H9 (cell line): ENCODE measurements at regions not wholly inside any gene's neighbourhood (a gene's known extent, or its start where the extent isn't known, plus 50 kb on each side); places are given as distances from the start of the nearest gene placed in this dataset.

Source experiments
- DNase-seq: peaks from one replicate; pipeline ENCODE4 v3.0.0-alpha.2; 2017
- H2AFZ ChIP-seq: one replicate; pipeline ENCODE4 v1.6.1; 2013; ENCODE audit warnings: mild to moderate bottlenecking, low read length, control low read depth, moderate library complexity
- H2AK5ac ChIP-seq: 2 replicates; pipeline ENCODE4 v1.6.1; 2013; ENCODE audit warnings: low read length, control low read depth, mixed read lengths; ENCODE audit not compliant: insufficient read length
- H2BK120ac ChIP-seq: one replicate; pipeline ENCODE4 v1.6.1; 2013; ENCODE audit warnings: low read depth, mild to moderate bottlenecking, low read length, control low read depth, inconsistent platforms; ENCODE audit not compliant: poor library complexity, severe bottlenecking
- H2BK12ac ChIP-seq: 2 replicates; pipeline ENCODE4 v1.6.1; 2013; ENCODE audit warnings: low read length, control low read depth, mixed read lengths, low read depth; ENCODE audit not compliant: insufficient read length
- H2BK15ac ChIP-seq: 2 replicates; pipeline ENCODE4 v1.6.1; 2013; ENCODE audit warnings: low read depth, low read length, control low read depth
- H2BK20ac ChIP-seq: one replicate; pipeline ENCODE4 v1.6.1; 2013; ENCODE audit warnings: low read depth, mild to moderate bottlenecking, low read length, control low read depth, inconsistent platforms; ENCODE audit not compliant: poor library complexity, severe bottlenecking
- H2BK5ac ChIP-seq: 2 replicates; pipeline ENCODE4 v1.6.1; 2013; ENCODE audit warnings: low read length, control low read depth, mixed read lengths; ENCODE audit not compliant: insufficient read length
- H3K14ac ChIP-seq: 2 replicates; pipeline ENCODE4 v1.6.1; 2013; ENCODE audit warnings: low read length, control low read depth; ENCODE audit not compliant: insufficient read depth
- H3K18ac ChIP-seq: 2 replicates; pipeline ENCODE4 v1.6.1; 2013; ENCODE audit warnings: low read depth, mild to moderate bottlenecking, mixed read lengths, low read length, control low read depth; ENCODE audit not compliant: insufficient read length
- H3K23ac ChIP-seq: 2 replicates; pipeline ENCODE4 v1.6.1; 2013; ENCODE audit warnings: low read length, control low read depth, mixed read lengths, low read depth; ENCODE audit not compliant: insufficient read length
- H3K23me2 ChIP-seq: 2 replicates; pipeline ENCODE4 v1.6.1; 2013; ENCODE audit warnings: low read depth, mild to moderate bottlenecking, mixed read lengths, low read length, control low read depth; ENCODE audit not compliant: insufficient read length, poor library complexity, severe bottlenecking
- H3K27ac ChIP-seq: 2 replicates; pipeline ENCODE4 v1.5.1; 2013; ENCODE audit warnings: low read length, control low read depth, mixed read lengths, low read depth; ENCODE audit not compliant: insufficient read length
- H3K27me3 ChIP-seq: 2 replicates; pipeline ENCODE4 v1.6.1; 2013; ENCODE audit warnings: low read length, control low read depth, inconsistent platforms; ENCODE audit not compliant: insufficient read depth
- H3K4ac ChIP-seq: 2 replicates; pipeline ENCODE4 v1.6.1; 2013; ENCODE audit warnings: low read depth, mild to moderate bottlenecking, control low read depth, inconsistent platforms, low read length, moderate library complexity
- H3K4me1 ChIP-seq: 2 replicates; pipeline ENCODE4 v1.6.1; 2013; ENCODE audit warnings: low read length, control low read depth, inconsistent platforms; ENCODE audit not compliant: insufficient read depth
- H3K4me2 ChIP-seq: 2 replicates; pipeline ENCODE4 v1.6.1; 2013; ENCODE audit warnings: low read length, control low read depth, mixed read lengths; ENCODE audit not compliant: insufficient read length, insufficient read depth
- H3K56ac ChIP-seq: 2 replicates; pipeline ENCODE4 v1.6.1; 2013; ENCODE audit warnings: low read depth, mild to moderate bottlenecking, mixed read lengths, low read length, control low read depth; ENCODE audit not compliant: insufficient read length
- H3K79me1 ChIP-seq: 2 replicates; pipeline ENCODE4 v1.6.1; 2013; ENCODE audit warnings: low read depth, mild to moderate bottlenecking, moderate library complexity, low read length, control low read depth, inconsistent platforms; ENCODE audit not compliant: insufficient read depth, poor library complexity, severe bottlenecking
- H3K79me2 ChIP-seq: 2 replicates; pipeline ENCODE4 v1.6.1; 2013; ENCODE audit warnings: low read length, control low read depth, inconsistent platforms; ENCODE audit not compliant: insufficient read depth
- H3K9ac ChIP-seq: 2 replicates; pipeline ENCODE4 v1.6.1; 2013; ENCODE audit warnings: low read length, control low read depth, mixed read lengths; ENCODE audit not compliant: insufficient read length; ENCODE audit errors: extremely low read depth
- H3K9me3 ChIP-seq: one replicate; pipeline ENCODE4 v1.6.1; 2013; ENCODE audit warnings: low read depth, low read length, inconsistent platforms; ENCODE audit not compliant: control insufficient read depth
- H3T11ph ChIP-seq: one replicate; pipeline ENCODE4 v1.6.1; 2013; ENCODE audit warnings: mild to moderate bottlenecking, low read length, control low read depth, inconsistent platforms
- H4K20me1 ChIP-seq: one replicate; pipeline ENCODE4 v1.6.1; 2013; ENCODE audit not compliant: control insufficient read depth, insufficient read length, insufficient read depth
- H4K5ac ChIP-seq: 2 replicates; pipeline ENCODE4 v1.6.1; 2013; ENCODE audit warnings: low read depth, mild to moderate bottlenecking, mixed read lengths, low read length, control low read depth; ENCODE audit not compliant: insufficient read length
- H4K8ac ChIP-seq: replicated peaks from 2 replicates; pipeline ENCODE4 v1.6.1; 2013; ENCODE audit warnings: low read length, control low read depth, mixed read lengths, low read depth; ENCODE audit not compliant: insufficient read length
- H4K91ac ChIP-seq: 2 replicates; pipeline ENCODE4 v1.6.1; 2013; ENCODE audit warnings: low read depth, mild to moderate bottlenecking, moderate library complexity, mixed read lengths, low read length, control low read depth; ENCODE audit not compliant: insufficient read length
- H3K27ac Mint-ChIP-seq, 3 experiments: 2 replicates in 2 of 3; 3 replicates in 1 of 3; pipeline ENCODE4 v1.8.0; 2020 to 2021; ENCODE audit warnings: mixed read lengths in 3 of 3, mild to moderate bottlenecking in 1 of 3, moderate library complexity in 1 of 3
- H3K27me3 Mint-ChIP-seq: 2 replicates; pipeline ENCODE4 v1.8.0; 2021; ENCODE audit warnings: low read depth, mild to moderate bottlenecking, moderate library complexity, mixed read lengths
- H3K36me3 Mint-ChIP-seq, 3 experiments: 2 replicates in 2 of 3; 3 replicates in 1 of 3; pipeline ENCODE4 v1.8.0; 2020 to 2021; ENCODE audit warnings: low read depth in 3 of 3, mixed read lengths in 3 of 3; ENCODE audit not compliant: insufficient read depth in 1 of 3
- H3K4me1 Mint-ChIP-seq, 2 experiments: 2 replicates each; pipeline ENCODE4 v1.8.0; 2020; ENCODE audit warnings: mixed read lengths in 2 of 2
- H3K4me3 Mint-ChIP-seq, 2 experiments: 2 replicates in 1 of 2; 3 replicates in 1 of 2; pipeline ENCODE4 v1.8.0; 2020 to 2021; ENCODE audit warnings: mild to moderate bottlenecking in 2 of 2, mixed read lengths in 2 of 2, moderate library complexity in 1 of 2
- H3K9me3 Mint-ChIP-seq, 2 experiments: 2 replicates in 1 of 2; 3 replicates in 1 of 2; pipeline ENCODE4 v1.8.0; 2020; ENCODE audit warnings: mild to moderate bottlenecking in 2 of 2, mixed read lengths in 2 of 2, moderate library complexity in 1 of 2
- CTCF ChIP-seq: fragments of 200-600 bp; sonication (generic); conservative IDR thresholded peaks from 3 replicates; pipeline ENCODE4 v1.8.0; 2021; ENCODE audit warnings: antibody characterized with exemption, mild to moderate bottlenecking
- WGBS: extraction: QIAGEN DNeasy Blood & Tissue Kit; methylation state at CpG from one replicate; pipeline ENCODE4 v1.1.7; 2013; ENCODE audit warnings: missing lambda C conversion rate, low lambda C conversion rate, mixed read lengths; ENCODE audit not compliant: insufficient read length; ENCODE audit errors: extremely low coverage; 5-methylcytosine and 5-hydroxymethylcytosine counted together

GRCh38 chr5:38045446-38045845, 205.6 kb upstream of the GDNF start:
- H4K5ac ChIP-seq: no peak overlapping the region
- WGBS: no CpG with 5 or more reads among the region's 1 CpG

More at GRCh38 chr5:38045446-38045845, 205.6 kb upstream of the GDNF start:
- H3K14ac ChIP-seq: no peak overlapping the region
- no peak overlapping the region for H3K56ac ChIP-seq
- H4K20me1 ChIP-seq: no peaks in the 10 kb centered on the region
- H3K9me3 ChIP-seq: no peaks in the 10 kb centered on the region
- H3K4me1 ChIP-seq: peaks cover 3% of the 10 kb centered on the region; the same call in 1 of the 2 replicates
- H3K18ac ChIP-seq: no peak overlapping the region
- Mint-ChIP-seq H3K4me3 (no peak overlapping the region), H3K27ac (no peak overlapping the region), H3K36me3 (no peaks in the 10 kb centered on the region), H3K27me3 (no peaks in the 10 kb centered on the region), H3K4me1 (peaks cover 2 to 4% of the 10 kb centered on the region in 2 experiments; a peak in 2 of 4 replicates), H3K9me3 (no peaks in the 10 kb centered on the region)
- H4K8ac ChIP-seq: no peak overlapping the region
- H3K23ac ChIP-seq: no peak overlapping the region
- no peak overlapping the region for H2AK5ac ChIP-seq
- H3K27me3 ChIP-seq: no peaks in the 10 kb centered on the region
- H2BK120ac ChIP-seq: no peak overlapping the region
- no peak overlapping the region for H3K27ac ChIP-seq
- no peak overlapping the region for H2BK20ac ChIP-seq
- H3T11ph ChIP-seq: no peak overlapping the region
- H2AFZ ChIP-seq: no peak overlapping the region
- DNase-seq: no peak
- H2BK5ac ChIP-seq: no peak overlapping the region
- no peak overlapping the region for H3K4ac ChIP-seq
- H4K91ac ChIP-seq: no peak overlapping the region
- H3K9ac ChIP-seq: no peak overlapping the region
- H3K23me2 ChIP-seq: no peaks in the 10 kb centered on the region
- no peak for TF ChIP-seq CTCF
- H3K4me2 ChIP-seq: no peak overlapping the region
- H3K79me2 ChIP-seq: no peaks in the 10 kb centered on the region
- H3K79me1 ChIP-seq: no peaks in the 10 kb centered on the region
- H2BK12ac ChIP-seq: no peak overlapping the region
- no peak overlapping the region for H2BK15ac ChIP-seq
